DND-41 (cell line): ENCODE measurements at regions not wholly inside any gene's neighbourhood (a gene's known extent, or its start where the extent isn't known, plus 50 kb on each side); places are given as distances from the start of the nearest gene placed in this dataset.
"Not testable (repeated sequence)": the region's sequence is repeated elsewhere in the genome, so short reads cannot be mapped to it uniquely, and the experiment has no call there.

Experiments
- EZH2 ChIP-seq: IDR thresholded peaks from 3 replicates; pipeline ENCODE4 v1.6.1; 2012; ENCODE audit warnings: borderline replicate concordance, low read depth, mild to moderate bottlenecking, moderate library complexity, low read length, inconsistent platforms; ENCODE audit not compliant: severe bottlenecking
- TF ChIP-seq, protein P1 (sequence below): IDR thresholded peaks from 2 replicates; pipeline ENCODE4 v1.5.1; 2012; ENCODE audit warnings: borderline replicate concordance, low read length, moderate library complexity, mild to moderate bottlenecking; ENCODE audit not compliant: poor library complexity, severe bottlenecking; ENCODE audit errors: extremely low read depth

DNA sequence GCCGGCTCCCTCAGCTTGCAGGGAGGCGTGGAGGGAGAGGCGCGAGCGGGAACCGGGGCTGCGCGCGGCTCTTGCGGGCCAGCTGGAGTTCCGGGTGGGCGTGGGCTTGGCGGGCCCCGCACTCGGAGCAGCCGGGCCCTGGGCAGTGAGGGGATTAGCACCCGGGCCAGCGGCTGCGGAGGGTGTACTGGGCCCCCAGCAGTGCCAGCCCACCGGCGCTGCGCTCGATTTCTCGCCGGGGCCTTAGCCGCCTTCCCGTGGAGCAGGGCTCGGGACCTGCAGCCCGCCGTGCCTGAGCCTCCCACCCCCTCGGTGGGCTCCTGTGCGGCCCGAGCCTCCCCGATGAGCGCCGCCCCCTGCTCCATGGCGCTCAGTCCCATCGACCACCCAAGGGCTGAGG is 588.9 kb upstream of the SLC35B3 start:
- TF ChIP-seq, protein P1, sequence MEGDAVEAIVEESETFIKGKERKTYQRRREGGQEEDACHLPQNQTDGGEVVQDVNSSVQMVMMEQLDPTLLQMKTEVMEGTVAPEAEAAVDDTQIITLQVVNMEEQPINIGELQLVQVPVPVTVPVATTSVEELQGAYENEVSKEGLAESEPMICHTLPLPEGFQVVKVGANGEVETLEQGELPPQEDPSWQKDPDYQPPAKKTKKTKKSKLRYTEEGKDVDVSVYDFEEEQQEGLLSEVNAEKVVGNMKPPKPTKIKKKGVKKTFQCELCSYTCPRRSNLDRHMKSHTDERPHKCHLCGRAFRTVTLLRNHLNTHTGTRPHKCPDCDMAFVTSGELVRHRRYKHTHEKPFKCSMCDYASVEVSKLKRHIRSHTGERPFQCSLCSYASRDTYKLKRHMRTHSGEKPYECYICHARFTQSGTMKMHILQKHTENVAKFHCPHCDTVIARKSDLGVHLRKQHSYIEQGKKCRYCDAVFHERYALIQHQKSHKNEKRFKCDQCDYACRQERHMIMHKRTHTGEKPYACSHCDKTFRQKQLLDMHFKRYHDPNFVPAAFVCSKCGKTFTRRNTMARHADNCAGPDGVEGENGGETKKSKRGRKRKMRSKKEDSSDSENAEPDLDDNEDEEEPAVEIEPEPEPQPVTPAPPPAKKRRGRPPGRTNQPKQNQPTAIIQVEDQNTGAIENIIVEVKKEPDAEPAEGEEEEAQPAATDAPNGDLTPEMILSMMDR = not testable (repeated sequence)
- not testable (repeated sequence) for TF ChIP-seq EZH2
